ENCODE measurements at regions not wholly inside any gene's neighbourhood (a gene's known extent, or its start where the extent isn't known, plus 50 kb on each side); places are given as distances from the start of the nearest gene placed in this dataset.

DNA sequence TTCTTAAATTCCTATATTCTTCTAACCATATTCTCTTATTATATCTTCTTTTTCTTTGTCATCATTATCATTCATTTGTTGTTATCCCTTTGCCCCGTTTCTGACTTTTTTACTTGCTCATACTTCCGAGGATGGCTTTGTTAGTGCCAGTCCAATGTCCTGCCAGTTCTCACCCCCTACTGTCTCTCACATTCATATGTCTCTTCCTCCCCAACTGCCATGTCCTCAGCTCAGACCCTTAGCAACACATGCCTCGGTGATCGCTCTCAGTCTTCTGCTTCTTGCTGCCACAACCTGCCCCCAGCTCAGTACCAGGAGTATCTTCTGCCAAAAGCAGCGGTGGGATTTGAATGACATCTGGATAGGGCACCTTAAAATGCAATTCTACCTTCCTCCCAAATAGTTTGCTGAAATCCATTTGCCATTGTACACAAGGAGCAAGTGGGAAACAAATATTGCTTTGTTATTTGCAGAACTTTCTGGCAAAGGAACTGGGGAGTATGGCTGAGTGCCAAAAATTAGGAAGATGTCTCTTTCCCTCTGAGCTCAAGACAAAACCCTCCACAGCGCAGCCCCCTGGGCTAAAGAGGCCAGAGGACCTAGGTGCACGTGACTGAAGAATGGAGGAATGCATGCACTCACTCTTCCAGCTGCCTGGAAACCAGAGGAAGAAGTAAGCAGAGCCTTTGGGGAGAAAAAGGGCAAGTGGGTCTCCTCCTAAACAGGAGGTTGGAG, 57.7 kb upstream of the CTNNB1 start:
- H4K20me1 ChIP-seq (ENCODE audit: insufficient read depth, low read length): no peaks in the 10 kb centered on the region
- no peak for DNase-seq (ENCODE audit: low spot score)
- BruUV-seq (replicated peaks): no TSS peak
- TF ChIP-seq, protein P1, sequence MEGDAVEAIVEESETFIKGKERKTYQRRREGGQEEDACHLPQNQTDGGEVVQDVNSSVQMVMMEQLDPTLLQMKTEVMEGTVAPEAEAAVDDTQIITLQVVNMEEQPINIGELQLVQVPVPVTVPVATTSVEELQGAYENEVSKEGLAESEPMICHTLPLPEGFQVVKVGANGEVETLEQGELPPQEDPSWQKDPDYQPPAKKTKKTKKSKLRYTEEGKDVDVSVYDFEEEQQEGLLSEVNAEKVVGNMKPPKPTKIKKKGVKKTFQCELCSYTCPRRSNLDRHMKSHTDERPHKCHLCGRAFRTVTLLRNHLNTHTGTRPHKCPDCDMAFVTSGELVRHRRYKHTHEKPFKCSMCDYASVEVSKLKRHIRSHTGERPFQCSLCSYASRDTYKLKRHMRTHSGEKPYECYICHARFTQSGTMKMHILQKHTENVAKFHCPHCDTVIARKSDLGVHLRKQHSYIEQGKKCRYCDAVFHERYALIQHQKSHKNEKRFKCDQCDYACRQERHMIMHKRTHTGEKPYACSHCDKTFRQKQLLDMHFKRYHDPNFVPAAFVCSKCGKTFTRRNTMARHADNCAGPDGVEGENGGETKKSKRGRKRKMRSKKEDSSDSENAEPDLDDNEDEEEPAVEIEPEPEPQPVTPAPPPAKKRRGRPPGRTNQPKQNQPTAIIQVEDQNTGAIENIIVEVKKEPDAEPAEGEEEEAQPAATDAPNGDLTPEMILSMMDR (conservative IDR thresholded peaks at IDR 0.05; ENCODE audit: low read length): no peak
- TF ChIP-seq EZH2phosphoT487 (IDR thresholded peaks at IDR 0.05; ENCODE audit: borderline replicate concordance, low read depth, low read length): no peak
- H3K36me3 ChIP-seq (ENCODE audit: insufficient read depth, low read length): no peaks in the 10 kb centered on the region
- no peak overlapping the region for H3K27ac ChIP-seq (ENCODE audit: low read depth, low read length, poor library complexity, severe bottlenecking)
- intact Hi-C loops (cut with micrococcal nuclease; ENCODE audit: unreplicated experiment): no loop called here
- no peaks in the 10 kb centered on the region for H3K4me1 ChIP-seq (ENCODE audit: insufficient read depth, low read length, poor library complexity, severe bottlenecking)
- CTCF ChIA-PET (ENCODE audit: unreplicated experiment): no interaction called here
- POLR2A ChIA-PET: no interaction called here
- H3K79me2 ChIP-seq (ENCODE audit: insufficient read depth, low read depth, low read length): no peaks in the 10 kb centered on the region
- no peaks in the 10 kb centered on the region for H3K9me2 ChIP-seq (ENCODE audit: insufficient read depth, low read length)
- H3K4me3 ChIP-seq (ENCODE audit: low read depth, low read length, poor library complexity, severe bottlenecking): no peak overlapping the region
- H2AFZ ChIP-seq (ENCODE audit: low read length): no peak overlapping the region
- H3K4me2 ChIP-seq (ENCODE audit: low read length): no peak overlapping the region
- H3K9me3 ChIP-seq (ENCODE audit: low read length): no peaks in the 10 kb centered on the region

DNA sequence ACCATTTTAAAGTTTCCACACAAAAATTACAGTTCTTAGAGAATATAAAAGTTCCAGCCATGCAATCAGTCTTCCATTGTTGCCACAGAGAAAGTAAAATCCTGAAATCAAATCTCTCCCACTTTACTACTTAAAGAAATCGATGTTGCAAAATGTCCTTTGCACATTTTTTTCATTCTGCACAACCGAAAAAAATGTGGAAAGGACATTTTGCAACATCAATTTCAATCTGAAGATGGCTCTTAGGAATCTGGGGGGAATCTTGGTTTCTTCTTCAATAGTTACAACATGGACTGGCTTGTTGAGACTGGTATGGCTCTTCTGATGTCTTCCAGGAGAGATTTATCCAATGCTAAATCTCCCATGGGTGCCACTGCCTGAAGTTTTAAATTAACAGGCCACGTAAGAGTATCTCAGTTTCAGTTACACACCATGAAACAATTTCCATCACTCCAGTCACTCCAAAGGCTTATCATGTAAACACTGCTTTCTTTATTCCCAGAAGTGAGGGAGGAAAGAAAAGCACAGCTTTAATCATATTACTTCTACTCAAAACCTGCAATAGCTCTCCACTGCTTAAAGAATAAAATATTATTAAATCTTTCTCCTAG, 55.8 kb upstream of the CTNNB1 start:
- no TSS peak for BruUV-seq (replicated peaks)
- H3K9me3 ChIP-seq (ENCODE audit: low read length): no peaks in the 10 kb centered on the region

More for the DNA sequence above, 55.8 kb upstream of the CTNNB1 start:
- no peaks in the 10 kb centered on the region for H3K4me1 ChIP-seq (ENCODE audit: insufficient read depth, low read length, poor library complexity, severe bottlenecking)
- CTCF ChIA-PET (ENCODE audit: unreplicated experiment): no interaction called here
- H3K27ac ChIP-seq (ENCODE audit: low read depth, low read length, poor library complexity, severe bottlenecking): no peak overlapping the region
- H3K36me3 ChIP-seq (ENCODE audit: insufficient read depth, low read length): no peaks in the 10 kb centered on the region
- no peak for TF ChIP-seq EZH2phosphoT487 (IDR thresholded peaks at IDR 0.05; ENCODE audit: borderline replicate concordance, low read depth, low read length)
- TF ChIP-seq, protein P1 (conservative IDR thresholded peaks at IDR 0.05; ENCODE audit: low read length): no peak
- no peaks in the 10 kb centered on the region for H4K20me1 ChIP-seq (ENCODE audit: insufficient read depth, low read length)
- H3K4me2 ChIP-seq (ENCODE audit: low read length): no peak overlapping the region
- POLR2A ChIA-PET: no interaction called here
- H3K79me2 ChIP-seq (ENCODE audit: insufficient read depth, low read depth, low read length): no peaks in the 10 kb centered on the region
- intact Hi-C loops (cut with micrococcal nuclease; ENCODE audit: unreplicated experiment): no loop called here
- no peak overlapping the region for H2AFZ ChIP-seq (ENCODE audit: low read length)
- H3K4me3 ChIP-seq (ENCODE audit: low read depth, low read length, poor library complexity, severe bottlenecking): no peak overlapping the region
- no peaks in the 10 kb centered on the region for H3K9me2 ChIP-seq (ENCODE audit: insufficient read depth, low read length)
- DNase-seq (ENCODE audit: low spot score): no peak

Measured in OCI-LY7 (cell line).